ENCODE measurements at regions not wholly inside any gene's neighbourhood (a gene's known extent, or its start where the extent isn't known, plus 50 kb on each side); places are given as distances from the start of the nearest gene placed in this dataset.

DNA sequence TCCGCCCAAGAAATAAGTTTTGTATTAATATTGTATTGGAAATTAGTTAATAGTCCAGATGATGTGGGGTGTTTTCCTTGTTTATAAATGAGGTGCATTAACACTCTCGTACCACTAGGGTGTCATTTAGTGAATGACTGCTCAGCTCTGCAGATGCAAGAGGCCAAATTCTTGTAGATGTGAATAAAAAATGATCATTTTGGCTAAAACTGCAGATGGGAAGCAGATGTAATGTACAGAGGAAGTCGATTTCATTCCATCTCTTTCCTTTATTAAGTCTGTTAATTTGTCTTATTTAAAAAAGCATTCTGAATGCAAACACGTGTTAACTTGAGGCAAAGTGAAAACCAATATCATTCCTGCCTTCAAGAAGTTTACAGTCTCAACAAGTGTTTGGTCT is 108.1 kb downstream of the DHX15 start:
- DNase-seq, result no peak
- intact Hi-C loops (cut with DNase I), result loop anchor here (10.0 kb wide), 1 partner anchor 439 kb away; the partner anchor contains the start of gene CCDC149

DNA sequence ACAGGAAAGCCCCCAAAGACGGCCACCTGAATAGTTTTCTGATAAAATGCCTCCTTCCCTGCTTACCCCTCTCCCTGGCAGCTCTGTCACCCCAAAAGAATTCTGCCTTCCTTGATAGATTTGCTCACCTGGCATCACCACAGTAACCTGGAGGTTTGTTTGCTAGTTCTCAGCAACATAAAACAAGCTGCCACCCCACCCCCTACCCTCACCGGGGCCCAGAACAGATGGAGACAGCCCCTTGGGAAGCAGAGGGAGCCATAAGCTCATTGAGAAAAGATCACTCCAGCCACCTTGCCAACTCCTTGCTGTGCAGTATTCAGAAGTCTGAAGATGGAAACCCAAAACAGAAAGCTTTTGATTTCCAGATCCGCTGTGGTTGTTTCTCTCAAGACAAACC is 108.6 kb downstream of the DHX15 start:
- intact Hi-C loops (cut with DNase I), result loop anchor here (10.0 kb wide), 1 partner anchor 439 kb away; the partner anchor contains the start of gene CCDC149
- no peak for DNase-seq

DNA sequence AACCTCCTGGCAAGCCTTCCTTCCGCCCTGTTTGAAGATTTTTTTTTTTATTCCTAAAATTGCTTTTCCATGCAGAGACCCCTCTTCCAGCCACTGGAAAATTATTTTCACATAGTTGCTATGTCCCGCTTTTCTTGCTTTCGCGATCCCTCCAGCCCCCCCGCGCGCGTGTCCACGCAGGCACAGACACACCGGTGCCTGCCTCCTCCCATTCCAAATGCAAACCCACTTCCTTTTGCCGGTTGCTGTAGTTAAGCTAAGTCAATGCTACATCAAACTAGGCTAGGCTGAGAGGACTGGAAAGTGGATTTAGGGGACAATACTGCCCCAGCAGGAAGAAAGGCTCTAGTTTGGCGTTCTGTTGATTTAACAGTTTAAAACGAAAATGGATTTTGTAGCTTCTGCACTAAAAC is 111.0 kb downstream of the DHX15 start:
- DNase-seq, result peak in 35 of 42 donors; percentile 5 to 62 (median 28)
- intact Hi-C loops (cut with DNase I), result loop anchor here (5.0 to 10.0 kb wide), 2 partner anchors 109 to 441 kb away; partner anchors contain the start of genes CCDC149 and DHX15

DNA sequence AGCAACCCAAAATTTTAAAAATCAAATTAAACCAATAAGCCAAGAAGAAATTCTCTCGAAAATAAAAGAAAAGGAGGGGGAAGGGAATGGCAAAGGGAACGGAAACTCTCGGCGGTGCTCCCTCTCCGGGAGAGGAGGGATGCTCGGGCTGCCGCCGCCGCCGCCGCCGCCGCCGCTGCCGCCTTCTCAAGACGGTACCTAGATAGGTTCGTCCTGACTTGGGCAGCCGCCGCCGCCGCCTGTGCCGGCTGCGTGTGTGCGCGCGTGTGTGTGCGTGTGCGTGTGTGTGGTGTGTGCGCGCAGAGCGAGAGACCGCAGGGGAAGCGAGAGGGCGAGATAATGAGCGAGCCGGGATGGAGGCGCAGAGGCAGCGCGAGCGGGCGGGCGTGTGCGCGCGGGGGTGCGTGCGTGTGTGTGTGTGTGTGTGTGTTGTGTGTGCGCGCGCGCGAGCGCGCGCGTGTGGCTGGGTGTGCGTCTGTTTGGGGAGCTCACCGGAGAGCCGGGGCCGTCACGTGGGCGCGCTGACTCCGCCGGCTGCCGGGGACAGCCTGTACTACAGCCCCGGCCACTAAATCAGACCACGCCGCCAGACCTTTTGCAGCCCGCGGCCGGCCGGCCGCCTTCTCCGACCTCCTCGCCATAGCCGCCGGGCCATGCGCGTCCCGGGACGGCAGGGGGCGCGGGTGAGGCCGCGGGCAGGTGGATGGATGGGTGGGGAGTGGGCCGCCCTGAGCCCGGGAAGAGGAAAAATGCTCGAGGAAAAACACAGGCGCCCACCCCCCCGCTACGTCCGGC is 111.6 kb downstream of the DHX15 start:
- intact Hi-C loops (cut with DNase I), result loop anchor here (5.0 to 10.0 kb wide), 2 partner anchors 110 to 442 kb away; partner anchors contain the start of genes CCDC149 and DHX15
- peak; percentile 61 to 92 (median 84) for DNase-seq

DNA sequence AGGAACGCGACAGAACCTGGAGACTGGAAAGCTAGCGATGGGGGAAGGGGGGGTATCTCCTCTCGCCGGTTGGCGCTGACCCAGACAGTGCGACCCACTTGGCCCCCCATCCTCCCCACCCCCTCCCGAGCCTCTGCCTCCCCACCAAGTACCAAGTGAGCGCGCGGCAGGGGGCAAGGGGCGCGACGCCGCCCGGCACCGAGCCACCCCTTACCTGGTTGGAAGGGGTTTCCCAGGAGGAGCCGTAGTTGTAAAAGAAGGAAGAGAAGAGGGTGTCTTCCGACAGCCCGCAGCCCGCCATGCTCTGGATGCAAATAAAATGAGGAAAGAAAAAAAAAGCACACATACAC is 112.2 kb downstream of the DHX15 start:
- intact Hi-C loops (cut with DNase I), result loop anchor here (5.0 to 10.0 kb wide), 2 partner anchors 110 to 443 kb away; partner anchors contain the start of genes CCDC149 and DHX15
- DNase-seq, result peak in 11 of 42 donors; percentile 4 to 46 (median 17)

DNA sequence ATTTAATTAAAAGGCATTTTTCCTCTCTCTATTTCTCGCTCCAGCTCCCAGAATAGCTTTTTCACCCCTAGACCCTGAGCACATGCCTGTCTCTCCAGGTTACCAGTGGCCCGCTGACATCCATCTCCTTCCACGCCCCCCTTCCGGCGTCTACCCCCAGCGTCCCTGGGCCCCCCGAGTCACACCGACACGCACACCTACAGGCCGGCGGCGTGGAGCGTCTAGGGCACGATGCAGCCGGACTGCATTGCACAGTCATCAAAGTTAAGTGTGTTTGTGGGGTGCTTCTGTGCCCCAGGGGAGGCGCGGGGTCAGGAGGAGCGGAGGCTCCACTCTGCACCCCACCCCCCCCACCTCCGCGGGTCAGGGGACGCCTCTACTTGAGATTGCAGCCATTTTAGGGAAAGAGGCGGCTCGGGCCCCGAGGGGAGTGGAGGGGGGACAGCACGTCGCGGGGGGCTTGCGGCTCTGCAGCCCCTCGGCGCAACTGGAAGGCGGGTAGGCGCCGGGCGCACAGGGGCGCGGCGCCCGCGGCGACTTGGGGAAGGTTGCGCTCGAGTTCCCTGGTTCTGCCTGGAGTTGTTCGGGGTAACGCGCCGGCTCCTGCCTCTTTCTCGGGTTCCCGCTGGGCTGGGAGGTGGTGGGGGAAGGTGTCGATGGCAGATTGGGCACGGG is 112.7 kb downstream of the DHX15 start:
- intact Hi-C loops (cut with DNase I), result loop anchor here (5.0 to 10.0 kb wide), 2 partner anchors 111 to 443 kb away; partner anchors contain the start of genes CCDC149 and DHX15
- DNase-seq, result peak in 40 of 42 donors; percentile 19 to 67 (median 44)

DNA sequence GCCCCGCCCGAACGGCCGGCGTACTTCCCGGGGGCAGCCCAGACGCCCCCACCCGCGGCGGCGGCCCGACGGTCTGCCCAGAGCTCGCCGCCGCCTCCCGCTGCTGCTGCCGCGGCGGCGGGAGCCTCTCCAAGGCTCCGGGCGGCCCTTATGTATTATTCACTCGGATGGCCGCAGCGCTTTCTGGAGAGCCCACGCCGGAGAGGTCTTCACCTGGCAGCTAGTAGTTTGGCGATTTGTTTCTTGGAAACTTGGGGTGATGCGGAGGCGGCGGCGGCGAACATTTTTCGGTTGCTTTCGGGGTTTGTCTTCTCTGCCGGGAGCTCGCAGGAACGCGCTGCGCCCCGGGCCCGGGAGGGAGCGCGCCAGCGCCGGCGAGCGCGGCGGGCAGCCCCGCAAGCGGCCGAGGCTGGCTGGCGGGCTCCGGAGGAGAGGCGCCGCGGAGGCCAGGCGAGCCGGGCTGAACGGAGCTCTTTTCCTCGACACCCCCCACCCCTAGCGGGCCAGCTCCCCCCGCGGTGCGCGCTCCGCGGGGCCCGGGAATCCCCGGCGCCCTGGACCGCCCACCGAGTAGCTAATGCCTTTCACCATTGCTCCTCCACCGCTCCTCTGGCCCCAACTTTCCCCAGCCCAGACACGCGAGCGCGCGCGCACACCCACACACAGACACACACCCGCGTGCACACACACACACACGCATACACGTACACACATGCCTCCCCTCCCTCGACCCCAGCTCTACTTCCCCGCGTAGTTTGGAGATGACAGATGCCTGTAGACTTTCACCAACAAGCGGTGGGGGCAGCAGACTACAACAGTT is 113.5 kb downstream of the DHX15 start:
- intact Hi-C loops (cut with DNase I), result loop anchor here (5.0 to 10.0 kb wide), 2 partner anchors 111 to 444 kb away; partner anchors contain the start of genes CCDC149 and DHX15
- DNase-seq, result peak in 39 of 42 donors; percentile 10 to 73 (median 47)

DNA sequence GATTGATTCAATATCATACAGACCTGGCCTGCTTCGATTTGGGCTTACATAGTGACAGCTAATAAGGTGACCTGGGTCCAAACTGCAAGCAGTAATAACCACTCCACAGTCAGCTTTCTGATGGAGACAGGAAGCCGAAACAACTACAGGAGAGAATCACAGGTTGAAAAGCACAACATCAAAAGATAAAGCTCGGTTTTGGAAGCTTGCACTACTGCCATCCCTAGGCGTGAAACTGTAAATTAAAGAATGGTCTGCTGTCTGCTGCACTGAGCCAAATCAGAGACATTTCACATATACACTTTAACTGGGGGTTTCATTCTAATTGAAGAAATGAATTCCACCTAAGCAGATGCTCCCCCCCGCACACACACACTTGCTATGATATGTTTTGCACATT is 116.3 kb downstream of the DHX15 start:
- DNase-seq, result peak in 10 of 42 donors; percentile 1 to 49 (median 16)
- intact Hi-C loops (cut with DNase I), result no loop called here

DNA sequence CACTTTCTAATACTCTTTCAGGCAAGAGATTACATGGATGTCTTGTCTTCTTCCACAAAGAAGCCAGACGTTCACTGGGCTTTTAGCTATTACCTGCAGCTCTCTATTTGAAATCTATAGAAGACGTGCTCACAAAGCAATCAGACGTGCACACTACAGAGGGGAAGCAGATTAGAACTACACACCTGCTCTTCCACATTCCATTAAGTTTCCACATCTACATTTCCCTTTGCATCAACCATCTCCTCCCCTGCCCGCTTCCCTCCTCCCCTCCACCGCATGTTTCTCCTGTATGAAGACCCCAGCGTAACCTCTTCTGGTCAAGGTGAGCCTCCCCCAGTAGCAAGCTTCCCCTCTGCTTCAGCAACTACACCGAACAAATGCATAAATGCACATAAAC is 119.8 kb downstream of the DHX15 start:
- no peak for DNase-seq
- intact Hi-C loops (cut with DNase I), result no loop called here

DNA sequence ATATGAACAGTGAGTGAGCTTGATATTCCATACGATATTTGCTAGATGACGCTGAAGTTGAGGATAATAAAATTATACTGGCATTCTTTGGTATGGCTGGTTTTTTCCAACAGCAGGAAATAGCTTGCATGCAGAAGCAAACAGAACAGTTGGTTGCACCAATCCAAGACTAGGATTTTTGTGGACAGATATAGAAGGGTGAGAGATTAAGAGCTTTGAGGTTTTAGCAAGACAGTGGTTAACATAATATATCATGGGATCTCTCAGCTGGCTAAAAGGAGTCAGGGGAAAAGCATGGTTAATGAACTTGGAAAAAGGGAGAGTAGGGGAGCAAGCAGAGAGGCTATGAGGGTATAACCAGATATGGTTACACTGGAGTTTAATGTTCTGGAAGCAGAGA is 127.9 kb downstream of the DHX15 start:
- intact Hi-C loops (cut with DNase I), result no loop called here
- DNase-seq, result no peak

DNA sequence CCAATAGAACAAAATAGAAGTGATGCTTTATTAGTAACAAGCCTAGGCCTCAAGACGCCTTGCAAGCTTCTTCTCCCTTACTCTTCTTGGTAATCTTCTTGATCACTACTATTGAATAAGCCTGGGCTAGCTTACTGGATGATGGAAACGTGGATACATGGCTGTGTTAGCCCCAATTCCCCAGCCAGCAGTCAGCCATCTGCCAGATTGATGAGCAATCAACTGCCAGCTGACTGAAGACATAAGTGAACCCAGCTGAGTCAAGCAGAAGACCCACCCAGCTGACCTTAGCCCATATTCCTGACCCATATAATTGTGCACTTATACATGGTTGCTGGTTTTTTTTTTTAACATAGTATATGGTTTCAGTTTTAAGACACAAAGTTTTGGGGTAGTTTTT is 130.4 kb downstream of the DHX15 start:
- no peak for DNase-seq
- intact Hi-C loops (cut with DNase I), result no loop called here

DNA sequence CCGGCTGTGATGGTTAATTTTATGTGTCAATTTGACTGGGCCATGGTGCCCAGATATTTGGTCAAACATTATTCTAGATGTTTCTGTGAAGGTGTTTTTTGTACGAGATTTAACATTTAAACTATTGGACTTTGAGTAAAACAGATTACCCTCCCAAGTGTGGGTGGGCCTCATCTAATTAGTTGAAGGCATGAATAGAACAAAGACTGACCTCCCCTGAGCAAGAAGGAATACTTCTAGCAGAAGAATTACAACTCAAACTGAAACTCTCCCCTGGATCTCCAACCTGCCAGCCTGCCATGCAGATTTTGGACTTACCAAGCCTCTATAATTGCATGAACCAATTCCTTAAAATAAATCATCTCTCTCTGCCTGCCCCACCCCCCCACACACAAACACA is 132.5 kb downstream of the DHX15 start:
- intact Hi-C loops (cut with DNase I), result no loop called here
- no peak for DNase-seq

DNA sequence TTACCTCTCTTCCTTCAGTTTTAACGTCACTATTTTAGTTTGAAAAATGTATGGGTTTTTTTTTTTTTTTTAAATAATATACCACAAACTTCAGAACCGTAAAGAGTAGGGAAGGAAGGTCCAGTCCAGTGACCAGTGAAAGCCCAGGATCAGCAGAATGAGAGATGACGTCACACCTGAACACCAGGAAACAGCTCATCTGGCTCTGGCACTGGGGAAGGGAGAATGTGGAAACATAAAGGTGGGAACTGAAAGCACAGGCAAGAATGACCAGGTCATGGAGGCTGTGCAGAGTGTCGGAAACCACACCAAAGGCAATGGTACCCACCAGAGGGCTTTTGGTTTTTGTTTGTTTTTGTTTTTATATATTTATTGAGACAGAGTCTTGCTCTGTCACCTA is 141.2 kb downstream of the DHX15 start:
- intact Hi-C loops (cut with DNase I), result no loop called here
- no peak for DNase-seq

DNA sequence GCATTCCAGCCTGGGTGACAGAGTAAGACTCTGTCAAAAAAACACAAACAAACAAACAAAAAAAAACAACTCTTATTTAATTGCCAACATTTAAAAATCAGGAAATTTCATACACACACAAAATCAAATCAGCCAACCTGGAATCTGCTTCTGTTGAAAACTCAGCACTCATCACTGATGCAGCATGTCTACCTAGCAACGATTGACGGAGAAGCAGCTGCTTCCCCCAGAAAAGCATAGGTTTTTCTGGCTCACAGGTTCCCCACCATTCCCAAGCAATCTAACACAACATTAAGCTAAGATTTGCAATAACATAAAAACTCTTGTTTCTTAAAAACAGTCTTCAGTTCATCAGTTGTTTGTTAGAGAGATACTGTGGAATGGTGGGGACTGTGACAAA is 143.6 kb downstream of the DHX15 start:
- intact Hi-C loops (cut with DNase I), result no loop called here
- DNase-seq, result no peak

DNA sequence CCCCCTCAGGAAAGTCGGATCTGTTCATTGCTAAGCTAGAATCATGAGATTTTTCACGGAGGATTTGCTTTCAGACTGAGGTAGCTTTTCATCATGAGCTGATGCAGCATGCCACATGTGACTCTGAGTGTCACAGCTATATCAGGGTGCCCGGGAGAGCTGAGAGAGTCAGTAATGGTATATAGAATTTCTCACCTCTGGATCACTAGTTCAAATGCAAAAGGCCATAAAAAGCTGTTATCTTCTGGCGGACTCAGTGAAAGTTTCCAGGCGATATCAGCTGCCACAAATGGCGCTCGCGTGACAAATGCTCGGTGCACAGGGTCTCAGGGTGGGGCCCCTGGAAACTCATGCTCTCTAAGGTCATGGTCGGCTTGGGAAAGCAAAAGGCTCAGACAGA is 150.1 kb downstream of the DHX15 start:
- DNase-seq, result peak in 23 of 42 donors; percentile 10 to 62 (median 35)

DNA sequence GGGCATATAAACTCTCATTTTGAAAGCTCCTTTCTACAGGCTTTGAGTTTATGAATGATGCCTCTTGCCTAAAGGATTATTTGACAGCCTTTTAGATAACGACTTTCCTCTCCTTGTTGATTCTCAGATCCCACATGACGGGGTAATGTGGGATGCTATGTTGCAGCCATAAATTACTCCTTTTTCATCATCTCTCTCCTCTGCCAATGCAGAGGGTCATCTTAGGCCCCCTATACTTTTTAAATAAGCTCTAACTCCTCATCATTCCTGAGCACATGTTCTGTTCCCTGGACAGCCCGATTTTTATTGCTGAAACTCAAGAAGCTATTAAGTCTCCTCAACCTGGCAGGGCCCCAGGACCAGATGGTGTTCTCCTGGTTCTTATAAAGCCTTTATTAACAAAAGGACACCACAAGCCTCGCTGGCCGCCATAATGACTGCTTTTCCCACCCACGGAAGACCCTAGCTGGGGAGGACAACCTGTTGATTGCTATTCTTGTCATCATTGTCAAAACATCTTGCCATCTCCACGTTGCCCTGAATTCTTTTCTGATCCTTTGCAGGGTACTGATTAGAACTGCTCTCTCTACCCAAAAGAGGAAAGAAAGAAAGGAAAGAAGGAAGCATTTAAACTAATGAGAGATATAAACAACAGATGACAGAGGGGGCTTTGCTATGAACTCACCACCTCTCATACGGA is 150.7 kb downstream of the DHX15 start:
- no peak for DNase-seq
- intact Hi-C loops (cut with DNase I), result no loop called here

More for the DNA sequence above, 150.1 kb downstream of the DHX15 start:
- intact Hi-C loops (cut with DNase I), result no loop called here

DNA sequence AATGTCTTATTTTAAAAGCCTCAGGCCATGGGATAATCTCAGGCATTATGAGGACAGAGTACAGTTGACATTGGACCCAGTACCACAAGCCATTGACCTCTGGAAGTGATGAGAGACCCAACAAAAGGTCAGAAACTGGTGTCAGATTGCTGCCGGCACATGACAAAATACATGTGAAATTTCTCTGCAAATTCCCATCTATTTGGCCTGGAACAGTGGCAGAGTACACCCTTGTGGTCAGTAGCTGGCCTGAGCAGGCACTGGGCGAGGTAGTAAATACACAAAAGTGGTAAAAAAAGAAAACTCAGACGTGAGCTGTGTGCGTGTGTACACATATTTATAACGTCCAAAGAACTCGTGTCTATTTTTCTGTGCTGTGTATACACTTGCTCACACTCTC is 155.5 kb downstream of the DHX15 start:
- DNase-seq, result no peak
- intact Hi-C loops (cut with DNase I), result no loop called here

DNA sequence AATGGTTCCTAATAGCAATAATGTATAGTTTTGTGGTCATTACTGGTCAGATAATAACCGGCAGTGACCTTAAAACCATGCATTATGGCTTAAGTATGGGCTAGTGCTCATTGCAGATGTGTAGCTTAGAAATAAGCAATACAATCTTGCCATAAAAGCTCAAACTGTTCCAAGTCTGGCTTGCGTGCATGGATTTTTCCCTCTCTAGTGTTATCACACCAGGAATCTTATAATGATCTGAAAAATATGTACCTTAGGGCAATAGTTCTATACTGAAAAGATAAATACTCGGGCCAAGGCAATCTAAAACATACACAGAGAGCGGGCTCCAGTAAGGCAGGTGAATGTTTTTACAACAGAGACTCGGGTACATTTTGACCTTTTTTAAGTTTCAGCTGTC is 157.8 kb downstream of the DHX15 start:
- no peak for DNase-seq
- intact Hi-C loops (cut with DNase I), result no loop called here

DNA sequence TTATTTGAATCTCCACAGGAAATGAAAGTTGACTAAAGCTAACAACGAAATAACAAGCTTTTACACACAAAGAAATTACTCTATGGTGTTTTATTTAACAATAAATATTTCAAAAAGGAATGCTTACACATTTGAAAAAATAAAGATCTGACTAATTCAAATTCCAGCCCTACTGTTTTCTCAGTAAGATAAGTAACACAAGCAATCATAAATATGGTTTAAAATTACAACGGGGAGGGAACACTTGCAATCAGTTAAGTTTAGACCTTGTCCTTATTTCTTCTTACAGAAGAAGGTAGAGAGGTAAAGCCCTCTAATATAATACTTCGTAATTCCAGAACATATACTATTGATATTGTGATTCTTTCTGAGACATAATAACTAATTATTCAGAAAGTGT is 158.5 kb downstream of the DHX15 start:
- no peak for DNase-seq
- intact Hi-C loops (cut with DNase I), result no loop called here
